Neural progenitor cell (in vitro differentiated cells): ENCODE measurements at regions not wholly inside any gene's neighbourhood (a gene's known extent, or its start where the extent isn't known, plus 50 kb on each side); places are given as distances from the start of the nearest gene placed in this dataset.

Experiments used
- DNase-seq: peaks from one replicate; pipeline ENCODE4 v3.0.0-alpha.2; 2016; ENCODE audit warnings: low spot score
- H2AFZ ChIP-seq: fragments of 200-600 bp; sonication (generic); replicated peaks from 2 replicates; pipeline ENCODE4 v1.6.1; 2016; ENCODE audit warnings: antibody characterized with exemption
- H3F3A ChIP-seq: fragments of 200-600 bp; sonication (generic); 2 replicates; pipeline ENCODE4 v1.6.1; 2016; ENCODE audit warnings: antibody characterized with exemption, low read depth
- H3K27ac ChIP-seq: fragments of 200-600 bp; sonication (generic); 2 replicates; pipeline ENCODE4 v1.5.1; 2016; ENCODE audit warnings: mild to moderate bottlenecking
- H3K27me3 ChIP-seq: fragments of 200-600 bp; sonication (generic); 2 replicates; pipeline ENCODE4 v1.6.1; 2016; ENCODE audit warnings: mild to moderate bottlenecking, moderate library complexity
- H3K36me3 ChIP-seq: fragments of 200-600 bp; sonication (generic); 2 replicates; pipeline ENCODE4 v1.5.1; 2016
- H3K4me1 ChIP-seq: fragments of 200-600 bp; sonication (generic); 2 replicates; pipeline ENCODE4 v1.6.1; 2016; ENCODE audit warnings: mixed run types
- H3K4me2 ChIP-seq: fragments of 200-600 bp; sonication (generic); 2 replicates; pipeline ENCODE4 v1.6.1; 2016
- H3K4me3 ChIP-seq: fragments of 200-600 bp; sonication (generic); 2 replicates; pipeline ENCODE4 v1.5.1; 2016
- H3K79me2 ChIP-seq: fragments of 200-600 bp; sonication (generic); 2 replicates; pipeline ENCODE4 v1.6.1; 2016; ENCODE audit warnings: low read depth
- H3K9ac ChIP-seq: fragments of 200-600 bp; sonication (generic); 2 replicates; pipeline ENCODE4 v1.6.1; 2016
- H3K9me3 ChIP-seq: fragments of 200-600 bp; sonication (generic); 2 replicates; pipeline ENCODE4 v1.5.1; 2016; ENCODE audit warnings: low read depth
- H4K20me1 ChIP-seq: fragments of 200-600 bp; sonication (generic); 2 replicates; pipeline ENCODE4 v1.6.1; 2016; ENCODE audit warnings: low read depth
- H3K27ac Mint-ChIP-seq: 3 replicates; pipeline ENCODE4 v1.8.0; 2021; ENCODE audit warnings: mixed read lengths
- H3K27me3 Mint-ChIP-seq: 2 replicates; pipeline ENCODE4 v1.8.0; 2022; ENCODE audit warnings: low read depth, mild to moderate bottlenecking, inconsistent platforms, moderate library complexity, mixed read lengths; ENCODE audit not compliant: insufficient read depth
- H3K36me3 Mint-ChIP-seq: 3 replicates; pipeline ENCODE4 v1.8.0; 2021; ENCODE audit warnings: mixed read lengths
- H3K4me1 Mint-ChIP-seq: 3 replicates; pipeline ENCODE4 v1.8.0; 2021; ENCODE audit warnings: mixed read lengths
- H3K4me3 Mint-ChIP-seq: 3 replicates; pipeline ENCODE4 v1.8.0; 2021; ENCODE audit warnings: mild to moderate bottlenecking, moderate library complexity, mixed read lengths
- H3K9me3 Mint-ChIP-seq: 3 replicates; pipeline ENCODE4 v1.8.0; 2020; ENCODE audit warnings: mixed read lengths
- CTCF ChIP-seq: fragments of 200-600 bp; sonication (generic); IDR thresholded peaks from 2 replicates; pipeline ENCODE4 v1.5.1; 2017; ENCODE audit warnings: antibody characterized with exemption, mild to moderate bottlenecking
- EZH2 ChIP-seq: fragments of 200-600 bp; sonication (generic); IDR thresholded peaks from 2 replicates; pipeline ENCODE4 v1.6.1; 2017; ENCODE audit warnings: antibody characterized with exemption, mild to moderate bottlenecking, moderate library complexity
- EZH2phosphoT487 ChIP-seq: fragments of 200-600 bp; sonication (generic); IDR thresholded peaks from 2 replicates; pipeline ENCODE4 v1.6.1; 2017; ENCODE audit warnings: antibody characterized with exemption

GRCh38 chr16:52034830-52035229 lies 512.1 kb downstream of the TOX3 start:
- H3K36me3 ChIP-seq, result no peaks in the 10 kb centered on the region
- Mint-ChIP-seq H3K9me3 (no peaks in the 10 kb centered on the region), H3K4me1 (no peaks in the 10 kb centered on the region), H3K4me3 (no peak overlapping the region), H3K27ac (no peak overlapping the region), H3K36me3 (no peaks in the 10 kb centered on the region), H3K27me3 (no peaks in the 10 kb centered on the region)
- no peak overlapping the region for H3K9ac ChIP-seq
- no peak for TF ChIP-seq CTCF
- no peak for TF ChIP-seq EZH2phosphoT487
- TF ChIP-seq EZH2, result no peak
- no peaks in the 10 kb centered on the region for H3K9me3 ChIP-seq
- H4K20me1 ChIP-seq, result no peaks in the 10 kb centered on the region
- H3K27ac ChIP-seq, result no peak overlapping the region
- H3K4me1 ChIP-seq, result no peaks in the 10 kb centered on the region
- no peak overlapping the region for H3K4me3 ChIP-seq
- DNase-seq, result no peak
- no peaks in the 10 kb centered on the region for H3K27me3 ChIP-seq
- no peak overlapping the region for H3K4me2 ChIP-seq
- H3F3A ChIP-seq, result no peaks in the 10 kb centered on the region
- no peak overlapping the region for H2AFZ ChIP-seq
- H3K79me2 ChIP-seq, result no peaks in the 10 kb centered on the region

- H3K4me1 Mint-ChIP-seq, result no peaks in the 10 kb centered on the region
- H3K4me2 ChIP-seq, result no peak overlapping the region
Observed at GRCh38 chr16:52033992-52034391, 513.0 kb downstream of the TOX3 start.

DNA sequence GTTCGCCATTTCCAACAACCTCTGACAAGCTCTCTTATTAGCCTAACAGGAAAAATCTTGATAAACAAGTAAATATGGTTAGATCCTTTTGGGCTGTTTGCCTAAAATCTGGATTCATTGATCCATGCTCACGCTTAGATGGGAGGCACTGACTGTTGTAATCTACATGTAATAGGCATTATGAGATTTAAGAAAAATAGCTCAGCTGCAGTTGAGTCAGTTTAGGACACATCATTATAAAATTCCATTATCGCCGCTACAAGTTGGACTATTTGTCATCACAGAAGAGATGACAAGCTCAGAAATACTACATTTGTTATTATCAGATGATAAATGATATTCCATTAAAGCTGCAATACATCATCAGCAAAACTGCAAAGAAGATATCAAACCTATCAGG lies 524.0 kb downstream of the TOX3 start:
- TF ChIP-seq EZH2, result no peak
- TF ChIP-seq CTCF, result no peak
- TF ChIP-seq EZH2phosphoT487, result no peak
- Histone ChIP-seq H3K4me3 (no peak overlapping the region), H3K4me1 (no peaks in the 10 kb centered on the region), H3K36me3 (no peaks in the 10 kb centered on the region), H4K20me1 (no peaks in the 10 kb centered on the region), H3K79me2 (no peaks in the 10 kb centered on the region), H3K27me3 (no peaks in the 10 kb centered on the region), H3K9me3 (no peaks in the 10 kb centered on the region), H2AFZ (no peak overlapping the region), H3F3A (no peaks in the 10 kb centered on the region), H3K9ac (no peak overlapping the region), H3K4me2 (no peak overlapping the region), H3K27ac (no peak overlapping the region)
- no peak overlapping the region for H3K27ac Mint-ChIP-seq
- no peaks in the 10 kb centered on the region for H3K4me1 Mint-ChIP-seq
- no peak overlapping the region for H3K4me3 Mint-ChIP-seq
- no peak for DNase-seq
- H3K9me3 Mint-ChIP-seq, result no peaks in the 10 kb centered on the region
- H3K27me3 Mint-ChIP-seq, result no peaks in the 10 kb centered on the region
- no peaks in the 10 kb centered on the region for H3K36me3 Mint-ChIP-seq

More at GRCh38 chr16:52033992-52034391, 513.0 kb downstream of the TOX3 start:
- Mint-ChIP-seq H3K27me3 (no peaks in the 10 kb centered on the region), H3K36me3 (no peaks in the 10 kb centered on the region), H3K9me3 (no peaks in the 10 kb centered on the region), H3K4me3 (no peak overlapping the region), H3K27ac (no peak overlapping the region)
- Histone ChIP-seq H3K4me3 (no peak overlapping the region), H3K27me3 (no peaks in the 10 kb centered on the region), H3K36me3 (no peaks in the 10 kb centered on the region), H4K20me1 (no peaks in the 10 kb centered on the region), H3K79me2 (no peaks in the 10 kb centered on the region), H3F3A (no peaks in the 10 kb centered on the region), H3K4me1 (no peaks in the 10 kb centered on the region), H2AFZ (no peak overlapping the region), H3K9me3 (no peaks in the 10 kb centered on the region), H3K9ac (no peak overlapping the region), H3K27ac (no peak overlapping the region)
- TF ChIP-seq CTCF (no peak), EZH2phosphoT487 (no peak), EZH2 (no peak)
- DNase-seq, result no peak

- no peak overlapping the region for H3K27ac Mint-ChIP-seq
- H3K36me3 Mint-ChIP-seq, result no peaks in the 10 kb centered on the region
- H3K27me3 Mint-ChIP-seq, result no peaks in the 10 kb centered on the region
- Histone ChIP-seq H4K20me1 (no peaks in the 10 kb centered on the region), H3K27me3 (no peaks in the 10 kb centered on the region), H3K27ac (no peak overlapping the region), H3K9ac (no peak overlapping the region), H3K4me1 (no peaks in the 10 kb centered on the region), H3F3A (no peaks in the 10 kb centered on the region), H3K4me3 (no peak overlapping the region), H3K79me2 (no peaks in the 10 kb centered on the region), H3K9me3 (no peaks in the 10 kb centered on the region), H3K4me2 (no peak overlapping the region), H2AFZ (no peak overlapping the region), H3K36me3 (no peaks in the 10 kb centered on the region)
- DNase-seq, result no peak
- H3K4me3 Mint-ChIP-seq, result no peak overlapping the region
- TF ChIP-seq EZH2, result no peak
- TF ChIP-seq EZH2phosphoT487, result no peak
- no peak for TF ChIP-seq CTCF
- no peaks in the 10 kb centered on the region for H3K4me1 Mint-ChIP-seq
- H3K9me3 Mint-ChIP-seq, result peaks cover 4% of the 10 kb centered on the region
Observed at GRCh38 chr16:52022177-52022576, 524.8 kb downstream of the TOX3 start.
